HCT116 (cell line): ENCODE measurements at regions not wholly inside any gene's neighbourhood (a gene's known extent, or its start where the extent isn't known, plus 50 kb on each side); places are given as distances from the start of the nearest gene placed in this dataset.

Experiments
- ATAC-seq: fragments of 200-7000 bp; cut with Tn5 transposase; 2 replicates; pipeline ENCODE4 v1.9.1; 2020; ENCODE audit warnings: mild to moderate bottlenecking, moderate library complexity
- BruUV-seq: library from RNA; stranded (reverse); fragments of 400-500 nt; replicated peaks from 2 replicates; lab custom pipeline; 2021; lab: Mats Ljungman, UMichigan
- CTCF ChIA-PET: fragments of 300-600 bp; sonication (Branson Sonifier 250); formaldehyde crosslinking; loops from one replicate; lab custom pipeline; 2021; ENCODE audit warnings: antibody characterized with exemption; lab: Charles Lee
- POLR2A ChIA-PET: fragments of 300-600, 350-600 bp; sonication (Branson Sonifier 250); formaldehyde crosslinking; loops from one replicate; lab custom pipeline; 2021; ENCODE audit warnings: antibody characterized with exemption; lab: Charles Lee
- RAD21 ChIA-PET, 2 experiments: fragments of 300-600 bp; sonication (Branson Sonifier 250); formaldehyde crosslinking; loops; one replicate each; lab custom pipeline; 2023; ENCODE audit warnings: low total read pairs in 2 of 2; ENCODE audit not compliant: uncharacterized antibody in 2 of 2, unreplicated experiment in 2 of 2, low non-redundant PET in 1 of 2; lab: Charles Lee
- DNase-seq: peaks from one replicate; pipeline ENCODE4 v3.0.0-alpha.2; 2010; ENCODE audit warnings: low read depth, low spot score
- H2AFZ ChIP-seq: fragments of 200-600 bp; shearing (Covaris generic), sonication (generic); 2 replicates; pipeline ENCODE4 v1.6.1; 2017; ENCODE audit warnings: low read depth, mixed run types, mixed read lengths, antibody characterized with exemption, low read length; ENCODE audit not compliant: poor library complexity, severe bottlenecking
- H3K27ac ChIP-seq: 2 replicates; pipeline ENCODE4 v1.5.1; 2012; ENCODE audit warnings: low read depth, low read length
- H3K27me3 ChIP-seq: fragments of 200-600 bp; sonication (generic); 2 replicates; pipeline ENCODE4 v1.6.1; 2016; ENCODE audit warnings: mixed run types, low read length, mixed read lengths; ENCODE audit not compliant: insufficient read depth
- H3K36me3 ChIP-seq, 2 experiments: fragments of 200-500 bp in 1 of 2; fragments of 200-600 bp in 1 of 2; sonication (Bioruptor generic) in 1 of 2; sonication (generic) in 1 of 2; 2 replicates each; pipeline versions ENCODE4 v1.5.1 to v1.6.1; 2014 to 2016; ENCODE audit warnings: low read length in 2 of 2, inconsistent platforms in 1 of 2, mixed read lengths in 1 of 2, mixed run types in 1 of 2; ENCODE audit not compliant: insufficient read depth in 2 of 2, control insufficient read depth in 1 of 2
- H3K4me1 ChIP-seq, 2 experiments: fragments of 200-600 bp in 1 of 2; sonication (generic) in 1 of 2; 2 replicates each; pipeline versions ENCODE4 v1.5.1 to v1.6.1; 2012 to 2017; ENCODE audit warnings: low read length in 2 of 2, inconsistent platforms in 1 of 2, mild to moderate bottlenecking in 1 of 2, mixed read lengths in 1 of 2, mixed run types in 1 of 2, moderate library complexity in 1 of 2; ENCODE audit not compliant: insufficient read depth in 2 of 2, control insufficient read depth in 1 of 2
- H3K4me2 ChIP-seq: fragments of 200-600 bp; sonication (generic); 2 replicates; pipeline ENCODE4 v1.6.1; 2017; ENCODE audit warnings: mixed run types, low read length, mixed read lengths
- H3K4me3 ChIP-seq, 2 experiments: fragments of 200-600 bp in 1 of 2; sonication (generic) in 1 of 2; replicated peaks in 1 of 2; 2 replicates each; pipeline ENCODE4 v1.5.1; 2011 to 2016; ENCODE audit warnings: low read length in 2 of 2, control low read depth in 1 of 2, low read depth in 1 of 2, mild to moderate bottlenecking in 1 of 2, mixed read lengths in 1 of 2, mixed run types in 1 of 2
- H3K79me2 ChIP-seq: fragments of 200-600 bp; sonication (generic); 2 replicates; pipeline ENCODE4 v1.6.1; 2017; ENCODE audit warnings: mild to moderate bottlenecking, mixed run types, low read length, moderate library complexity, mixed read lengths; ENCODE audit not compliant: insufficient read depth
- H3K9ac ChIP-seq: fragments of 200-600 bp; sonication (generic); 2 replicates; pipeline ENCODE4 v1.6.1; 2016; ENCODE audit warnings: low read length, mixed read lengths
- H3K9me2 ChIP-seq: fragments of 200-600 bp; sonication (generic), shearing (Covaris generic); 2 replicates; pipeline ENCODE4 v1.6.1; 2017; ENCODE audit warnings: mixed run types, mild to moderate bottlenecking, moderate library complexity; ENCODE audit not compliant: insufficient read depth
- H3K9me3 ChIP-seq, 2 experiments: fragments of 200-500 bp in 1 of 2; fragments of 200-600 bp in 1 of 2; sonication (Bioruptor generic) in 1 of 2; sonication (generic) in 1 of 2; 2 replicates each; pipeline ENCODE4 v1.6.1; 2014 to 2017; ENCODE audit warnings: low read length in 2 of 2, mixed read lengths in 2 of 2, inconsistent platforms in 1 of 2, low read depth in 1 of 2, mild to moderate bottlenecking in 1 of 2, mixed run types in 1 of 2, moderate library complexity in 1 of 2; ENCODE audit not compliant: control insufficient read depth in 1 of 2, insufficient read depth in 1 of 2
- H4K20me1 ChIP-seq: fragments of 200-600 bp; sonication (generic), shearing (Covaris generic); 2 replicates; pipeline ENCODE4 v1.6.1; 2017; ENCODE audit warnings: mixed run types, mild to moderate bottlenecking, moderate library complexity; ENCODE audit not compliant: insufficient read depth
- CBX3 ChIP-seq: IDR thresholded peaks from 2 replicates; pipeline ENCODE4 v1.6.1; 2012; ENCODE audit warnings: low read depth
- CEBPB ChIP-seq: IDR thresholded peaks from 2 replicates; pipeline ENCODE4 v1.6.1; 2012; ENCODE audit warnings: low read depth
- EGR1 ChIP-seq: IDR thresholded peaks from 2 replicates; pipeline ENCODE4 v1.6.1; 2012; ENCODE audit warnings: low read depth
- ELF1 ChIP-seq: IDR thresholded peaks from 2 replicates; pipeline ENCODE4 v1.6.1; 2012; ENCODE audit warnings: low read depth, borderline replicate concordance
- EZH2 ChIP-seq: fragments of 200-600 bp; sonication (generic); IDR thresholded peaks from 2 replicates; pipeline ENCODE4 v1.6.1; 2017; ENCODE audit warnings: antibody characterized with exemption, mixed run types
- EZH2phosphoT487 ChIP-seq: fragments of 200-600 bp; IDR thresholded peaks from 2 replicates; pipeline ENCODE4 v1.6.1; 2018; ENCODE audit warnings: antibody characterized with exemption, borderline replicate concordance
- FOSL1 ChIP-seq: IDR thresholded peaks from 2 replicates; pipeline ENCODE4 v1.6.1; 2012; ENCODE audit warnings: low read depth
- JUND ChIP-seq: IDR thresholded peaks from 2 replicates; pipeline ENCODE4 v1.6.1; 2012
- POLR2A ChIP-seq: IDR thresholded peaks from 2 replicates; pipeline ENCODE4 v1.7.0; 2011; ENCODE audit warnings: borderline replicate concordance; ENCODE audit not compliant: insufficient read depth, insufficient read length; ENCODE audit errors: extremely low read depth
- POLR2AphosphoS5 ChIP-seq: IDR thresholded peaks from 2 replicates; pipeline ENCODE4 v1.6.1; 2011; ENCODE audit warnings: mild to moderate bottlenecking, low read depth, low read length, moderate library complexity
- RAD21 ChIP-seq: IDR thresholded peaks from 2 replicates; pipeline ENCODE4 v1.6.1; 2012; ENCODE audit warnings: low read depth, mild to moderate bottlenecking
- REST ChIP-seq: IDR thresholded peaks from 2 replicates; pipeline ENCODE4 v1.6.1; 2012; ENCODE audit warnings: low read depth
- SIN3A ChIP-seq: IDR thresholded peaks from 2 replicates; pipeline ENCODE4 v1.6.1; 2012; ENCODE audit warnings: low read depth
- SRF ChIP-seq: IDR thresholded peaks from 2 replicates; pipeline ENCODE4 v1.6.1; 2012; ENCODE audit warnings: low read depth
- TCF7L2 ChIP-seq: IDR thresholded peaks from 2 replicates; pipeline ENCODE4 v1.7.0; 2011; ENCODE audit warnings: borderline replicate concordance, inconsistent platforms; ENCODE audit not compliant: insufficient read depth, insufficient read length; ENCODE audit errors: extremely low read depth
- YY1 ChIP-seq: IDR thresholded peaks from 2 replicates; pipeline ENCODE4 v1.6.1; 2011; ENCODE audit warnings: low read length, low read depth, moderate library complexity, mild to moderate bottlenecking; ENCODE audit not compliant: insufficient replicate concordance; ENCODE audit errors: extremely low read depth
- ZNF274 ChIP-seq: fragments of 200-500 bp; sonication (Bioruptor generic); IDR thresholded peaks from 2 replicates; pipeline ENCODE4 v1.6.1; 2014; ENCODE audit warnings: mild to moderate bottlenecking, low read depth, low read length, inconsistent platforms
- intact Hi-C: fragments of 100-400 bp; cut with micrococcal nuclease; formaldehyde crosslinking; loops from 2 replicates; pipeline ENCODE4 v1.10.0; 2022
- TF ChIP-seq, protein P1 (sequence below): IDR thresholded peaks from 2 replicates; pipeline ENCODE4 v1.6.1; 2012
- TF ChIP-seq, protein P2 (sequence below): IDR thresholded peaks from 2 replicates; pipeline ENCODE4 v1.6.1; 2012

DNA sequence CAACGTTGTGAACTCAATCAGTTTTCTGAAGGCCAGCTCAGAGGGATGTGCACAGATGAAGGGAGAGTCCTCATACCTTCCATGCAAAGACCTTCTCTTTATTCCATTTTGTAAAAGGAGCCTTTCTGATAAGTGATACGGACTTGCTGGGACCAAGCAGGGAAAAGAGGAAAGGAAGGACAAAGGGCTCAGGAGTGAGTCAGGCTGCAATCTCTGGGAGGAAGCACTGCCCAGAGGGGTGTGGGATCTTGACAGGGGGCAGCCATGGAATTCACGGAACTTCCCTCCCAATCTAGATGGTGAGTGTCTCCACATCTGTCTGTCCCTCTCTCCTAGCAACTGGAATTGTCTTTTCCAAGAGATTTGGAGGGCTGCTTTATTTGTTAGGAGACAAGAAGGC, 281.4 kb upstream of the CELF4 start:
- H3K36me3 ChIP-seq: no peaks in the 10 kb centered on the region
- H3K9me2 ChIP-seq: no peaks in the 10 kb centered on the region
- RAD21 ChIA-PET: no interaction called here
- no peak overlapping the region for H3K4me2 ChIP-seq
- CTCF ChIA-PET: no interaction called here
- no TSS peak for BruUV-seq
- H4K20me1 ChIP-seq: no peaks in the 10 kb centered on the region
- H3K27me3 ChIP-seq: no peaks in the 10 kb centered on the region
- H3K4me1 ChIP-seq: no peaks in the 10 kb centered on the region
- TF ChIP-seq JUND (no peak), CEBPB (no peak), EZH2phosphoT487 (no peak), ELF1 (no peak), ZNF274 (no peak), CBX3 (no peak), EGR1 (no peak), EZH2 (no peak), FOSL1 (no peak), POLR2A (no peak), SRF (no peak), YY1 (no peak), REST (no peak), RAD21 (no peak), TCF7L2 (no peak), POLR2AphosphoS5 (no peak), SIN3A (no peak)
- TF ChIP-seq, protein P1, sequence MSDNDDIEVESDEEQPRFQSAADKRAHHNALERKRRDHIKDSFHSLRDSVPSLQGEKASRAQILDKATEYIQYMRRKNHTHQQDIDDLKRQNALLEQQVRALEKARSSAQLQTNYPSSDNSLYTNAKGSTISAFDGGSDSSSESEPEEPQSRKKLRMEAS: no peak
- TF ChIP-seq, protein P2, sequence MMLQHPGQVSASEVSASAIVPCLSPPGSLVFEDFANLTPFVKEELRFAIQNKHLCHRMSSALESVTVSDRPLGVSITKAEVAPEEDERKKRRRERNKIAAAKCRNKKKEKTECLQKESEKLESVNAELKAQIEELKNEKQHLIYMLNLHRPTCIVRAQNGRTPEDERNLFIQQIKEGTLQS: no peak
- intact Hi-C loops: no loop called here
- no peak overlapping the region for H3K9ac ChIP-seq
- DNase-seq (no peak), ATAC-seq (no peak)
- H3K27ac ChIP-seq: no peak overlapping the region
- no peaks in the 10 kb centered on the region; a peak in 1 of 4 replicates for H3K9me3 ChIP-seq
- no peaks in the 10 kb centered on the region for H3K79me2 ChIP-seq
- POLR2A ChIA-PET: no interaction called here
- no peak overlapping the region for H3K4me3 ChIP-seq
- no peak overlapping the region for H2AFZ ChIP-seq
